NCI-H187 (cell line): ENCODE measurements at regions not wholly inside any gene's neighbourhood (a gene's known extent, or its start where the extent isn't known, plus 50 kb on each side); places are given as distances from the start of the nearest gene placed in this dataset.
"Not testable (repeated sequence)": the region's sequence is repeated elsewhere in the genome, so short reads cannot be mapped to it uniquely, and the experiment has no call there.

Experiments
- DNase-seq, 2 experiments: peaks; one replicate each; lab custom pipeline; 2025; lab: John Stamatoyannopoulos, UW

GRCh38 chr10:131363416-131363815 is 51.9 kb upstream of the TCERG1L start:
- DNase-seq, result no peak

GRCh38 chr10:131371571-131371970 is 60.0 kb upstream of the TCERG1L start:
- no peak for DNase-seq

- DNase-seq, result no peak
Measured at GRCh38 chr10:131381576-131381975, 70.1 kb upstream of the TCERG1L start.

- DNase-seq, result not testable (repeated sequence)
Measured at GRCh38 chr10:131385161-131385872, 73.8 kb upstream of the TCERG1L start.

GRCh38 chr10:131387018-131387529 is 75.6 kb upstream of the TCERG1L start:
- no peak for DNase-seq

- no peak for DNase-seq
Measured at GRCh38 chr10:131391936-131392335, 80.4 kb upstream of the TCERG1L start.

- no peak for DNase-seq
Measured at GRCh38 chr10:131396121-131397050, 84.9 kb upstream of the TCERG1L start.

- no peak for DNase-seq
Measured at GRCh38 chr10:131398166-131398565, 86.6 kb upstream of the TCERG1L start.

GRCh38 chr10:131399981-131400380 is 88.5 kb upstream of the TCERG1L start:
- no peak for DNase-seq

GRCh38 chr10:131400513-131400912 is 89.0 kb upstream of the TCERG1L start:
- no peak for DNase-seq

- no peak for DNase-seq
Measured at GRCh38 chr10:131402771-131403650, 91.5 kb upstream of the TCERG1L start.

GRCh38 chr10:131403936-131404335 is 92.4 kb upstream of the TCERG1L start:
- DNase-seq, result no peak

- no peak for DNase-seq
Measured at GRCh38 chr10:131404886-131405285, 93.4 kb upstream of the TCERG1L start.

- no peak for DNase-seq
Measured at GRCh38 chr10:131406676-131407392, 95.3 kb upstream of the TCERG1L start.

- no peak for DNase-seq
Measured at GRCh38 chr10:131418681-131419080, 107.2 kb upstream of the TCERG1L start.

GRCh38 chr10:131419797-131420196 is 108.3 kb upstream of the TCERG1L start:
- DNase-seq, result no peak

- DNase-seq, result no peak
Measured at GRCh38 chr10:131420867-131421266, 109.3 kb upstream of the TCERG1L start.

GRCh38 chr10:131421381-131421780 is 109.9 kb upstream of the TCERG1L start:
- DNase-seq, result no peak

GRCh38 chr10:131422731-131423130 is 111.2 kb upstream of the TCERG1L start:
- DNase-seq, result no peak

GRCh38 chr10:131424053-131424452 is 112.5 kb upstream of the TCERG1L start:
- DNase-seq, result no peak

- DNase-seq, result no peak
Measured at GRCh38 chr10:131424836-131425491, 113.4 kb upstream of the TCERG1L start.
